IMR-90 (cell line): ENCODE measurements at regions not wholly inside any gene's neighbourhood (a gene's known extent, or its start where the extent isn't known, plus 50 kb on each side); places are given as distances from the start of the nearest gene placed in this dataset.

ENCODE experiments used
- ATAC-seq: fragments of 200-7000 bp; cut with Tn5 transposase; 2 replicates; pipeline ENCODE4 v1.9.1; 2020; ENCODE audit warnings: low read depth, mild to moderate bottlenecking, moderate library complexity
- BruUV-seq: library from RNA; stranded (reverse); fragments of 400-500 nt; replicated peaks from 2 replicates; lab custom pipeline; 2021; lab: Mats Ljungman, UMichigan
- CTCF ChIA-PET: fragments of 300-600 bp; formaldehyde crosslinking; extraction: SDS; loops from one replicate; lab custom pipeline; 2021; ENCODE audit warnings: antibody characterized with exemption; lab: Yijun Ruan, JAX
- POLR2A ChIA-PET: fragments of 300-600 bp; sonication (Branson Sonifier 250); formaldehyde crosslinking; loops from one replicate; lab custom pipeline; 2022; ENCODE audit warnings: antibody characterized with exemption; ENCODE audit not compliant: unreplicated experiment; lab: Charles Lee
- DNase-seq: peaks from one replicate; pipeline ENCODE4 v3.0.0; 2013
- H2AFZ ChIP-seq: replicated peaks from 2 replicates; pipeline ENCODE3; 2013; ENCODE audit warnings: low read length, mild to moderate bottlenecking; ENCODE audit not compliant: poor library complexity
- H2AK5ac ChIP-seq: 2 replicates; pipeline ENCODE4 v1.6.1; 2013; ENCODE audit warnings: low read depth, low read length, inconsistent platforms
- H2AK9ac ChIP-seq: replicated peaks from 2 replicates; pipeline ENCODE3; 2013; ENCODE audit warnings: mild to moderate bottlenecking, low read depth, low read length, moderate library complexity; ENCODE audit not compliant: poor library complexity
- H2BK120ac ChIP-seq: 2 replicates; pipeline ENCODE4 v1.6.1; 2013; ENCODE audit warnings: low read depth, low read length, inconsistent platforms
- H2BK15ac ChIP-seq: 3 replicates; pipeline ENCODE4 v1.6.1; 2013; ENCODE audit warnings: low read depth, low read length, inconsistent platforms
- H2BK20ac ChIP-seq: 2 replicates; pipeline ENCODE4 v1.6.1; 2013; ENCODE audit warnings: low read depth, mild to moderate bottlenecking, inconsistent platforms, low read length, moderate library complexity
- H2BK5ac ChIP-seq: 2 replicates; pipeline ENCODE4 v1.6.1; 2013; ENCODE audit warnings: mild to moderate bottlenecking, low read depth, low read length, inconsistent platforms; ENCODE audit not compliant: poor library complexity, severe bottlenecking
- H3K14ac ChIP-seq: replicated peaks from 2 replicates; pipeline ENCODE4 v1.6.1; 2013; ENCODE audit warnings: low read depth, low read length, inconsistent platforms
- H3K18ac ChIP-seq: 2 replicates; pipeline ENCODE4 v1.6.1; 2013; ENCODE audit warnings: low read depth, low read length, control low read depth
- H3K23ac ChIP-seq: 2 replicates; pipeline ENCODE4 v1.6.1; 2013; ENCODE audit warnings: low read depth, low read length, inconsistent platforms
- H3K27ac ChIP-seq: 2 replicates; pipeline ENCODE4 v1.5.1; 2013; ENCODE audit warnings: mild to moderate bottlenecking, control low read depth, low read length; ENCODE audit not compliant: insufficient read depth
- H3K27me3 ChIP-seq: 2 replicates; pipeline ENCODE4 v1.6.1; 2013; ENCODE audit warnings: low read length; ENCODE audit not compliant: control insufficient read depth, insufficient read depth
- H3K36me3 ChIP-seq: 2 replicates; pipeline ENCODE4 v1.6.1; 2013; ENCODE audit warnings: low read length, mixed read lengths; ENCODE audit not compliant: control insufficient read depth, insufficient read depth
- H3K4ac ChIP-seq: 2 replicates; pipeline ENCODE4 v1.6.1; 2013; ENCODE audit warnings: low read depth, low read length, inconsistent platforms
- H3K4me1 ChIP-seq: 2 replicates; pipeline ENCODE4 v1.6.1; 2013; ENCODE audit warnings: low read length, mixed read lengths; ENCODE audit not compliant: control insufficient read depth, insufficient read depth
- H3K4me2 ChIP-seq: 2 replicates; pipeline ENCODE4 v1.6.1; 2013; ENCODE audit warnings: low read depth, mild to moderate bottlenecking, control low read depth, low read length, moderate library complexity
- H3K4me3 ChIP-seq: 2 replicates; pipeline ENCODE4 v1.5.1; 2013; ENCODE audit warnings: low read depth, mild to moderate bottlenecking, control low read depth, low read length, moderate library complexity; ENCODE audit not compliant: insufficient read depth
- H3K56ac ChIP-seq: 2 replicates; pipeline ENCODE4 v1.6.1; 2013; ENCODE audit warnings: low read length, inconsistent platforms; ENCODE audit not compliant: insufficient read depth; ENCODE audit errors: extremely low read depth
- H3K79me1 ChIP-seq, 2 experiments: 2 replicates each; pipeline ENCODE4 v1.6.1; 2013; ENCODE audit warnings: low read length in 2 of 2, inconsistent platforms in 1 of 2, low read depth in 1 of 2
- H3K9ac ChIP-seq: 2 replicates; pipeline ENCODE4 v1.6.1; 2013; ENCODE audit warnings: low read depth, low read length, control low read depth
- H3K9me1 ChIP-seq: 2 replicates; pipeline ENCODE4 v1.6.1; 2013; ENCODE audit warnings: low read length, inconsistent platforms; ENCODE audit not compliant: insufficient read depth
- H3K9me3 ChIP-seq: 2 replicates; pipeline ENCODE4 v1.6.1; 2013; ENCODE audit warnings: low read length; ENCODE audit not compliant: control insufficient read depth, insufficient read depth
- H4K20me1 ChIP-seq: 2 replicates; pipeline ENCODE4 v1.6.1; 2013; ENCODE audit warnings: low read length, inconsistent platforms; ENCODE audit not compliant: insufficient read depth
- H4K5ac ChIP-seq: 2 replicates; pipeline ENCODE4 v1.6.1; 2013; ENCODE audit warnings: mild to moderate bottlenecking, low read depth, low read length, control low read depth
- H4K8ac ChIP-seq, 2 experiments: 2 replicates each; pipeline ENCODE4 v1.6.1; 2013; ENCODE audit warnings: low read depth in 2 of 2, low read length in 2 of 2, control low read depth in 1 of 2, inconsistent platforms in 1 of 2
- H4K91ac ChIP-seq: 2 replicates; pipeline ENCODE4 v1.6.1; 2013; ENCODE audit warnings: low read depth, low read length, inconsistent platforms; ENCODE audit not compliant: insufficient read depth
- RFX5 ChIP-seq: IDR thresholded peaks from 2 replicates; pipeline ENCODE4 v1.8.0; 2012; ENCODE audit warnings: low read depth, mild to moderate bottlenecking, low read length, moderate library complexity
- WGBS, 2 experiments: methylation state at CpG; one replicate each; pipeline versions ENCODE4 v1.1.5 to v1.1.7; 2013; ENCODE audit warnings: missing lambda C conversion rate in 2 of 2; ENCODE audit not compliant: insufficient read length in 1 of 2; ENCODE audit errors: extremely low coverage in 2 of 2; 5-methylcytosine and 5-hydroxymethylcytosine counted together
- dilution Hi-C: fragments of 300-500 bp; cut with HindIII; formaldehyde crosslinking; loops from one replicate; pipeline ENCODE4 v1.14.3; 2018; ENCODE audit warnings: low sequenced_read_pairs; ENCODE audit not compliant: unreplicated experiment
- in situ Hi-C: fragments of 300-500 bp; cut with MboI; formaldehyde crosslinking; loops from 3 replicates; pipeline ENCODE4 v1.14.3; 2019; ENCODE audit warnings: low sequenced_read_pairs, inconsistent platforms, mixed read lengths
- intact Hi-C: fragments of 100-400 bp; cut with micrococcal nuclease; formaldehyde crosslinking; loops from 2 replicates; pipeline ENCODE4 v1.10.0; 2022

DNA sequence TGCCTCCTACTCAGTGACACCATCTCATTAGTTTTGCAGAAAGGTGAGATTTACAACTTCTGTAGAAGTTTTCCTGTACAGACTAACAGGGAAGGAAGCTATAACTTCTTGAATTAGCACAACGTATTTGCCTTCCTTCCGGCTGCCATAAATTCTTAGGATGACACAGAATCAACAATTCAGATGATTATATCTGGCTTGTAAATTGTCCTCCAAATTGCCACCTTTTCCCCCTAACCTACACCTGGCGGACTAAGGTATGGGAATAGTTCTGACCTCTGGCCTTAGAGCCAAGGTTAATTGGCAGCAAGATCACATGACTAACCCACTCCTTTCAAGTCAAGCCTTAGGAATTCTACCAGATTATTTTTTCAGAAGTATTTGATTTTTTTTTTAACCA is 284.3 kb downstream of the LMO4 start:
- no CpG with 5 or more reads among the region's 3 CpGs for WGBS, 2 experiments
- no peak overlapping the region for H4K5ac ChIP-seq
- H2BK15ac ChIP-seq, result no peak overlapping the region
- no peaks in the 10 kb centered on the region for H3K9me1 ChIP-seq
- TF ChIP-seq RFX5, result no peak
- ChIA-PET POLR2A (no interaction called here), CTCF (no interaction called here)
- H3K56ac ChIP-seq, result no peak overlapping the region
- no peak overlapping the region for H3K14ac ChIP-seq
- H3K27me3 ChIP-seq, result no peaks in the 10 kb centered on the region
- no peak overlapping the region for H3K4me2 ChIP-seq
- intact Hi-C loops (no loop called here), dilution Hi-C loops (no loop called here), in situ Hi-C loops (no loop called here)
- no peak overlapping the region for H4K8ac ChIP-seq
- H3K36me3 ChIP-seq, result no peaks in the 10 kb centered on the region
- no peak overlapping the region for H3K4ac ChIP-seq
- H2BK5ac ChIP-seq, result no peak overlapping the region
- H4K20me1 ChIP-seq, result no peaks in the 10 kb centered on the region
- no peak overlapping the region for H4K91ac ChIP-seq
- ATAC-seq (no peak), DNase-seq (no peak)
- no peak overlapping the region for H2AK5ac ChIP-seq
- no peak overlapping the region for H3K23ac ChIP-seq
- no peak overlapping the region for H3K9ac ChIP-seq
- no peaks in the 10 kb centered on the region for H3K79me1 ChIP-seq
- no peak overlapping the region for H2AFZ ChIP-seq
- no peak overlapping the region for H3K27ac ChIP-seq
- H2BK20ac ChIP-seq, result no peak overlapping the region
- H2AK9ac ChIP-seq, result no peak overlapping the region
- no TSS peak for BruUV-seq
- no peaks in the 10 kb centered on the region for H3K9me3 ChIP-seq
- H3K4me3 ChIP-seq, result no peak overlapping the region
- H2BK120ac ChIP-seq, result no peak overlapping the region
- H3K18ac ChIP-seq, result no peak overlapping the region
- H3K4me1 ChIP-seq, result no peaks in the 10 kb centered on the region; the same call in 1 of the 2 replicates
